ENCODE measurements at regions not wholly inside any gene's neighbourhood (a gene's known extent, or its start where the extent isn't known, plus 50 kb on each side); places are given as distances from the start of the nearest gene placed in this dataset.

DNA sequence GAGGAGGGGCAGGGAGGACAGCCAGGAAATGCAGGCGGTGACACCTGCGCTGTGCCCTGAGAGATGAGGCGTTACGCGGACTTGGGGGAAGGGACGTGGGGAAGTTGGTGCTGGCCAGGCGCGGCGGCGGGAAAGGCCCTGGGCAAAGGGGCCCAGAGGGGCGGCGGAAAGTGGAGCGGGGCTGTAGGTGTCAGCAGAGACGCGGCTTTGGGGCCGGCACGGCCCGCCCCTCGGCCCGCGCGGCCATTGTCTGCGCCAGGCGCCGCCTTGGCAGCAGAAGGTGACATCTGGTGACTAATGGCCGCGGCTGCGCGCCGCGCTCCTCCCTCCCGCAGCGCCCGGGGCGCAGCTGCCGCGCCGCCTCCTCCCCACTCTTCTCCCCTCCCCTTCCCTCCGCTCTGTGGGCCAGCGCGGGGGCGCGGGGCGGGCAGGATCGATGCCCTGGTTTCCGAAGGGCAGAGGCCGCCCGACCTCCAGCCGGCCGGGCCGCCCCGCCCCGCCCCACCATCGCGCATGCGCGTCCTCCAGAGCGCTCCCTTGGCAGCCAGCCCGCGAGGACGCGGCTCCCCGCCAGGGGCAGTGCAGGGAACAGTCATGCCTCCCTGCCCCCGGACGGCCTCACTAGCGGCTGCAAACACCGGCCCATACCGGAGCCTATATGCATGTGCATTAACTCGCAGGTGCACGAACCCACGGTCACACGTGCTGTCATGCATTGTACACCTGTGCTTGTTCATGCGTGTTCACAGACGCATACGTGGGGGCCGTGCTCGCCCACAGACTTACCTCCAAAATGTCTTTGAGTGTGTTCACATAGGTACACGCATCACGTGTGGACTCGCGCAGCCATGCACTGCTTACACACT lies 269.6 kb downstream of the RPS24 start:
- Histone ChIP-seq H3K4me1 (ENCODE audit: control insufficient read depth in 1 of 2, insufficient read depth in 2 of 2, low read length in 2 of 2) (peaks cover 14 to 19% of the 10 kb centered on the region in 2 experiments), H3K4me2 (ENCODE audit: low read length) (peak overlapping the region; percentile 87), H3K4me3 (replicated peaks in 1 of 2; ENCODE audit: low read depth in 1 of 2, low read length in 2 of 2) (peak overlapping the region; percentile 56 to 60), H3K27me3 (ENCODE audit: insufficient read depth, low read length) (peaks cover 5% of the 10 kb centered on the region; the same call in 1 of the 2 replicates), H3K9me3 (ENCODE audit: control insufficient read depth in 1 of 2, insufficient read depth in 1 of 2, low read depth in 1 of 2, low read length in 2 of 2) (no peaks in the 10 kb centered on the region; a peak in 1 of 4 replicates), H3K36me3 (ENCODE audit: control insufficient read depth in 1 of 2, insufficient read depth in 2 of 2, low read length in 2 of 2) (no peaks in the 10 kb centered on the region), H4K20me1 (ENCODE audit: insufficient read depth) (no peaks in the 10 kb centered on the region), H3K9ac (ENCODE audit: low read length) (peak overlapping the region; percentile 58), H2AFZ (ENCODE audit: low read depth, low read length, poor library complexity, severe bottlenecking) (peak overlapping the region; percentile 96), H3K79me2 (ENCODE audit: insufficient read depth, low read length) (no peaks in the 10 kb centered on the region), H3K9me2 (ENCODE audit: insufficient read depth) (no peaks in the 10 kb centered on the region), H3K27ac (ENCODE audit: low read depth, low read length) (peak overlapping the region; percentile 58)
- ChIA-PET CTCF (interaction anchor here (1.1 to 1.2 kb wide), 2 partner anchors 91 to 256 kb away, joined by 3 read pairs; no protein-coding TSS in a partner anchor), POLR2A (no interaction called here), RAD21 (ENCODE audit: low non-redundant PET in 1 of 2, low total read pairs in 2 of 2, uncharacterized antibody in 2 of 2, unreplicated experiment in 2 of 2) (interaction anchor here in 1 of 2 experiments (1.4 kb wide), 1 partner anchor 10 kb away, joined by 3 read pairs; no protein-coding TSS in a partner anchor)
- peak; percentile 96 for ATAC-seq
- DNase-seq (ENCODE audit: low read depth, low spot score): peak; percentile 85
- no TSS peak for BruUV-seq (replicated peaks)
- no peak for TF ChIP-seq ZNF274 (IDR thresholded peaks at IDR 0.05; ENCODE audit: low read depth, low read length)
- TF ChIP-seq, protein P1, sequence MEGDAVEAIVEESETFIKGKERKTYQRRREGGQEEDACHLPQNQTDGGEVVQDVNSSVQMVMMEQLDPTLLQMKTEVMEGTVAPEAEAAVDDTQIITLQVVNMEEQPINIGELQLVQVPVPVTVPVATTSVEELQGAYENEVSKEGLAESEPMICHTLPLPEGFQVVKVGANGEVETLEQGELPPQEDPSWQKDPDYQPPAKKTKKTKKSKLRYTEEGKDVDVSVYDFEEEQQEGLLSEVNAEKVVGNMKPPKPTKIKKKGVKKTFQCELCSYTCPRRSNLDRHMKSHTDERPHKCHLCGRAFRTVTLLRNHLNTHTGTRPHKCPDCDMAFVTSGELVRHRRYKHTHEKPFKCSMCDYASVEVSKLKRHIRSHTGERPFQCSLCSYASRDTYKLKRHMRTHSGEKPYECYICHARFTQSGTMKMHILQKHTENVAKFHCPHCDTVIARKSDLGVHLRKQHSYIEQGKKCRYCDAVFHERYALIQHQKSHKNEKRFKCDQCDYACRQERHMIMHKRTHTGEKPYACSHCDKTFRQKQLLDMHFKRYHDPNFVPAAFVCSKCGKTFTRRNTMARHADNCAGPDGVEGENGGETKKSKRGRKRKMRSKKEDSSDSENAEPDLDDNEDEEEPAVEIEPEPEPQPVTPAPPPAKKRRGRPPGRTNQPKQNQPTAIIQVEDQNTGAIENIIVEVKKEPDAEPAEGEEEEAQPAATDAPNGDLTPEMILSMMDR (IDR thresholded peaks at IDR 0.05 in 2 of 3, conservative IDR thresholded peaks at IDR 0.05 in 1 of 3; ENCODE audit: borderline replicate concordance in 1 of 3, insufficient read depth in 1 of 3, low read depth in 2 of 3, low read length in 2 of 3): peak; percentile 19 to 83 (median 62); a peak in 4 of 6 replicates
- no peak for TF ChIP-seq FOSL1 (IDR thresholded peaks at IDR 0.05; ENCODE audit: low read depth)
- TF ChIP-seq, protein P2, sequence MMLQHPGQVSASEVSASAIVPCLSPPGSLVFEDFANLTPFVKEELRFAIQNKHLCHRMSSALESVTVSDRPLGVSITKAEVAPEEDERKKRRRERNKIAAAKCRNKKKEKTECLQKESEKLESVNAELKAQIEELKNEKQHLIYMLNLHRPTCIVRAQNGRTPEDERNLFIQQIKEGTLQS (IDR thresholded peaks at IDR 0.05): no peak
- peak; percentile 89 for TF ChIP-seq POLR2AphosphoS5 (IDR thresholded peaks at IDR 0.05; ENCODE audit: low read depth, low read length)
- peak; percentile 79 for TF ChIP-seq POLR2A (IDR thresholded peaks at IDR 0.05; ENCODE audit: borderline replicate concordance, extremely low read depth, insufficient read depth, insufficient read length)
- 0 out of 2 replicates have a peak, but pooled peaks have one; percentile 13 for TF ChIP-seq ZFX (IDR thresholded peaks at IDR 0.05)
- TF ChIP-seq, protein P3, sequence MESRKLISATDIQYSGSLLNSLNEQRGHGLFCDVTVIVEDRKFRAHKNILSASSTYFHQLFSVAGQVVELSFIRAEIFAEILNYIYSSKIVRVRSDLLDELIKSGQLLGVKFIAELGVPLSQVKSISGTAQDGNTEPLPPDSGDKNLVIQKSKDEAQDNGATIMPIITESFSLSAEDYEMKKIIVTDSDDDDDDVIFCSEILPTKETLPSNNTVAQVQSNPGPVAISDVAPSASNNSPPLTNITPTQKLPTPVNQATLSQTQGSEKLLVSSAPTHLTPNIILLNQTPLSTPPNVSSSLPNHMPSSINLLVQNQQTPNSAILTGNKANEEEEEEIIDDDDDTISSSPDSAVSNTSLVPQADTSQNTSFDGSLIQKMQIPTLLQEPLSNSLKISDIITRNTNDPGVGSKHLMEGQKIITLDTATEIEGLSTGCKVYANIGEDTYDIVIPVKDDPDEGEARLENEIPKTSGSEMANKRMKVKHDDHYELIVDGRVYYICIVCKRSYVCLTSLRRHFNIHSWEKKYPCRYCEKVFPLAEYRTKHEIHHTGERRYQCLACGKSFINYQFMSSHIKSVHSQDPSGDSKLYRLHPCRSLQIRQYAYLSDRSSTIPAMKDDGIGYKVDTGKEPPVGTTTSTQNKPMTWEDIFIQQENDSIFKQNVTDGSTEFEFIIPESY (IDR thresholded peaks at IDR 0.05; ENCODE audit: extremely low read depth, insufficient replicate concordance, low read length): no peak
- no peak for TF ChIP-seq SRF (IDR thresholded peaks at IDR 0.05; ENCODE audit: low read depth)
- TF ChIP-seq CEBPB (IDR thresholded peaks at IDR 0.05; ENCODE audit: low read depth): no peak
- TF ChIP-seq SP1 (IDR thresholded peaks at IDR 0.05; ENCODE audit: low read depth): peak; percentile 47; the same call in 1 of the 2 replicates
- peak; percentile 37 for TF ChIP-seq RAD21 (IDR thresholded peaks at IDR 0.05; ENCODE audit: low read depth)
- TF ChIP-seq YY1 (IDR thresholded peaks at IDR 0.05; ENCODE audit: extremely low read depth, insufficient replicate concordance, low read depth, low read length): peak; percentile 89
- TF ChIP-seq, protein P4, sequence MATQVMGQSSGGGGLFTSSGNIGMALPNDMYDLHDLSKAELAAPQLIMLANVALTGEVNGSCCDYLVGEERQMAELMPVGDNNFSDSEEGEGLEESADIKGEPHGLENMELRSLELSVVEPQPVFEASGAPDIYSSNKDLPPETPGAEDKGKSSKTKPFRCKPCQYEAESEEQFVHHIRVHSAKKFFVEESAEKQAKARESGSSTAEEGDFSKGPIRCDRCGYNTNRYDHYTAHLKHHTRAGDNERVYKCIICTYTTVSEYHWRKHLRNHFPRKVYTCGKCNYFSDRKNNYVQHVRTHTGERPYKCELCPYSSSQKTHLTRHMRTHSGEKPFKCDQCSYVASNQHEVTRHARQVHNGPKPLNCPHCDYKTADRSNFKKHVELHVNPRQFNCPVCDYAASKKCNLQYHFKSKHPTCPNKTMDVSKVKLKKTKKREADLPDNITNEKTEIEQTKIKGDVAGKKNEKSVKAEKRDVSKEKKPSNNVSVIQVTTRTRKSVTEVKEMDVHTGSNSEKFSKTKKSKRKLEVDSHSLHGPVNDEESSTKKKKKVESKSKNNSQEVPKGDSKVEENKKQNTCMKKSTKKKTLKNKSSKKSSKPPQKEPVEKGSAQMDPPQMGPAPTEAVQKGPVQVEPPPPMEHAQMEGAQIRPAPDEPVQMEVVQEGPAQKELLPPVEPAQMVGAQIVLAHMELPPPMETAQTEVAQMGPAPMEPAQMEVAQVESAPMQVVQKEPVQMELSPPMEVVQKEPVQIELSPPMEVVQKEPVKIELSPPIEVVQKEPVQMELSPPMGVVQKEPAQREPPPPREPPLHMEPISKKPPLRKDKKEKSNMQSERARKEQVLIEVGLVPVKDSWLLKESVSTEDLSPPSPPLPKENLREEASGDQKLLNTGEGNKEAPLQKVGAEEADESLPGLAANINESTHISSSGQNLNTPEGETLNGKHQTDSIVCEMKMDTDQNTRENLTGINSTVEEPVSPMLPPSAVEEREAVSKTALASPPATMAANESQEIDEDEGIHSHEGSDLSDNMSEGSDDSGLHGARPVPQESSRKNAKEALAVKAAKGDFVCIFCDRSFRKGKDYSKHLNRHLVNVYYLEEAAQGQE (IDR thresholded peaks at IDR 0.05; ENCODE audit: low read depth): no peak
- TF ChIP-seq EGR1 (IDR thresholded peaks at IDR 0.05; ENCODE audit: low read depth): peak; percentile 95
- TF ChIP-seq SIN3A (IDR thresholded peaks at IDR 0.05; ENCODE audit: low read depth): 0 out of 2 replicates have a peak, but pooled peaks have one; percentile 40
- peak; percentile 77 for TF ChIP-seq CBX3 (IDR thresholded peaks at IDR 0.05; ENCODE audit: low read depth)
- TF ChIP-seq, protein P5, sequence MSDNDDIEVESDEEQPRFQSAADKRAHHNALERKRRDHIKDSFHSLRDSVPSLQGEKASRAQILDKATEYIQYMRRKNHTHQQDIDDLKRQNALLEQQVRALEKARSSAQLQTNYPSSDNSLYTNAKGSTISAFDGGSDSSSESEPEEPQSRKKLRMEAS (IDR thresholded peaks at IDR 0.05): peak; percentile 42; the same call in 1 of the 2 replicates
- intact Hi-C loops (cut with micrococcal nuclease): loop anchor here (5.0 kb wide), 1 partner anchor 256 kb away; no protein-coding TSS in a partner anchor

Measured in HCT116 (cell line).